ENCODE measurements at regions not wholly inside any gene's neighbourhood (a gene's known extent, or its start where the extent isn't known, plus 50 kb on each side); places are given as distances from the start of the nearest gene placed in this dataset.
"Not testable (repeated sequence)": the region's sequence is repeated elsewhere in the genome, so short reads cannot be mapped to it uniquely, and the experiment has no call there.

DNA sequence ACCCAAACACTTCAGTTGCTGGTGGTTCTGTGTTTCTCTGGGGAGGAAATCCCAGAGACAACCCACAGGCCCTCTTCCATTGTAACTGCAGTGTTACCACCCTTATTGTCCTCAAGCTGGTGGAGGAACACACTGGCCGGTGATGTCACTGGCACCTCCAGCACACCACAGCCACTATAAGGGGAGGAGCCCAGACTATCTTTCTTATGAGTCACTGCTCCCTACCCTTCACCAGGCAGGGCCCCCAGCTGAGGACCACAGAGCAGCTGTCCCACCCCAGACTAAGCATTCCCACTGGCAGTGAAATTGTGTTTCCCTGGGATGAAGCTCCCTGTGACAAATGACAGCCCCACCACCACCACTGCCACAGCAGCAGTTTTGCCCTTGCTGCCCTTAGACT lies 171.8 kb upstream of the FGF16 start:
- Mint-ChIP-seq H3K36me3 (ENCODE audit: insufficient read depth in 2 of 2) (no peaks in the 10 kb centered on the region), H3K4me1 (ENCODE audit: low read depth) (no peaks in the 10 kb centered on the region), H3K27me3 (ENCODE audit: low read depth) (no peaks in the 10 kb centered on the region), H3K9me3 (peaks cover 0 to under 1% of the 10 kb centered on the region in 2 donors), H3K27ac (no peak overlapping the region), H3K4me3 (no peak overlapping the region)
- no peak for ATAC-seq (replicated peaks in 1 of 2)
- no peak for DNase-seq

DNA sequence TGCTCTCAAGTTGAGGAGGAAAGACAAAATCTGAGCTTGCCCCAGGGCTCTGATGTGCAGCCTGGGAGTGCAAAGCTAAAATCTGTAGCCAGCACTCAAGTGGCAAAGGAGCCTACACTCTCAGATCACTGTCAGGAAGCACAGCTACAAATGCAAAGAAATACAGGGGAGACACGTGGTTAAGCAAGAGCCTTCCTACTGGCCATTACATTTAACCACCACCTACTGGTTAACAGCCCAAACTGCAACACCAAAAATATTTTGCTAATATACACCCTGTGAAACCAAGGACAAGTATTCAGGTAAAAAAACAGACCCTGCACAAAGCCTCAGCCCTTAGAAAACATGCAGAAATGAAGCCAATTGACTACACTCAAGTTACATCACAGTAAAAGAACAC lies 170.4 kb upstream of the FGF16 start:
- peaks cover 0 to 2% of the 10 kb centered on the region in 2 donors for H3K36me3 Mint-ChIP-seq (ENCODE audit: insufficient read depth in 2 of 2)
- ATAC-seq (replicated peaks in 1 of 2) (no peak), DNase-seq (no peak)
- H3K27me3 Mint-ChIP-seq (ENCODE audit: low read depth) = no peaks in the 10 kb centered on the region
- H3K27ac Mint-ChIP-seq = no peak overlapping the region
- no peak overlapping the region for H3K4me3 Mint-ChIP-seq
- no peaks in the 10 kb centered on the region for H3K4me1 Mint-ChIP-seq (ENCODE audit: low read depth)
- H3K9me3 Mint-ChIP-seq = peaks cover 2 to 4% of the 10 kb centered on the region in 2 donors

DNA sequence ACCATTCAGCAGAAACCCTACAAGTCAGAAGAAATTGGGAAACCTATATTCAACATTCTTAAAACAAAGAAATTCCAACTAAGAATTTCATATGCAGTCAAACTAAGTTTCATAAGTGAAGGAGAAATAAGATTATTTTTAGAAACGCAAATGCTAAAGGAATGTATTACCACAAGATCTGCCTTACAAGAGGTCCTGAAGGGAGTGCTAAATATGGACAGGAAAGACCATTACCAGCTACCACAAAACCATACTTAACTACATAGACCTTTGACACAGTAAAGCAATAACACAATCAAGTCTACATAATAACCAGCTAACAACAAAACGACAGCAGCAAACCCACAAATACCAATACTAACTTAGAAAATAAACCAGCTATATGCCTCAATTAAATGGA lies 169.3 kb upstream of the FGF16 start:
- Mint-ChIP-seq H3K9me3 (peaks cover 2 to 4% of the 10 kb centered on the region in 2 donors), H3K27ac (no peak overlapping the region), H3K27me3 (ENCODE audit: low read depth) (no peaks in the 10 kb centered on the region), H3K4me1 (ENCODE audit: low read depth) (no peaks in the 10 kb centered on the region), H3K36me3 (ENCODE audit: insufficient read depth in 2 of 2) (peaks cover 0 to 2% of the 10 kb centered on the region in 2 donors), H3K4me3 (no peak overlapping the region)
- ATAC-seq (replicated peaks in 1 of 2) (no peak), DNase-seq (no peak)

DNA sequence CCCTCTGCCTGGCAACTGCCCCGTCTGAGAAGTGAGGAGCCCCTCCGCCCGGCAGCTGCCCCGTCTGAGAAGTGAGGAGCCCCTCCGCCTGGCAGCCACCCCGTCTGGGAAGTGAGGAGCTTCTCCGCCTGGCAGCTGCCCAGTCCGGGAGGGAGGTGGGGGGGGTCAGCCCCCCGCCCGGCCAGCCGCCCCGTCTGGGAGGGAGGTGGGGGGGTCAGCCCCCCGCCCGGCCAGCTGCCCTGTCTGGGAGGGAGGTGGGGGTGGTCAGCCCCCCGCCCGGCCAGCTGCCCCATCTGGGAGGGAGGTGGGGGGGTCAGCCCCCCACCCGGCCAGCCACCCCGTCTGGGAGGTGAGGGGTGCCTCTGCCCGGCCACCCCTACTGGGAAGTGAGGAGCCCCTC lies 167.8 kb upstream of the FGF16 start:
- H3K9me3 Mint-ChIP-seq; H3K36me3 Mint-ChIP-seq (ENCODE audit: insufficient read depth in 2 of 2); H3K4me1 Mint-ChIP-seq (ENCODE audit: low read depth); H3K27me3 Mint-ChIP-seq (ENCODE audit: low read depth); H3K4me3 Mint-ChIP-seq; DNase-seq; ATAC-seq (replicated peaks in 1 of 2); H3K27ac Mint-ChIP-seq: not testable (repeated sequence)

DNA sequence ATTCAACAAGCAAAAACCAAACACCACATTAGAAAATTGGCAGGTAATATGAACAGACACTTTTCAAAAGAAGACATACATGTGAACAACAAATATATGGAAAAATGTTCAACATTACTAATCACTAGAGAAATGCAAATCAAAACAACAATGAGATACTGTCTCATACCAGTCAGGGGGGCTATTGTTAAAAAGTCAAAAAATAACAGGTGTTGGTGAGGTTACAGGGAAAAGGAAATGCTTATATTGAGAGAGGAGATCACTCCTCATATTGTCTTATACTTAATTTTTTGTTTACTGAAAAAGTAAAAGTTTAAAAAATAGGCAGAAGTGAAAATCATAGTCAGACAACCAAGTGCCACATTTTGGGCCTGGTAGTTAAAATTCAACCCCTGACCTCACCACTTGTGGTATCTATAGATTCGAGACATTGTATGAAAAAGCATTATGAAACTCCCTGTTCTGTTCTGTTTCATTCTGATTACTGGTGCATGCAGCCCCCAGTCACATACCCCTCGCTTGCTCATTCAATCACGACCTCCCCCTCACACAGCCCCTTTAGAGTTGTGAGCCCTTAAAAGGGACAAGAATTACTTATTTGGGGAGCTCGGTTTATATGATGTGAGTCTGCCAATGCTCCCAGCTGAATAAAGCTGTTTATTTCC lies 153.7 kb upstream of the FGF16 start:
- DNase-seq = no peak
- no peak for ATAC-seq (replicated peaks in 1 of 2)
- Mint-ChIP-seq H3K4me3 (no peak overlapping the region), H3K36me3 (ENCODE audit: insufficient read depth in 2 of 2) (no peaks in the 10 kb centered on the region), H3K27me3 (ENCODE audit: low read depth) (peaks cover 6% of the 10 kb centered on the region), H3K4me1 (ENCODE audit: low read depth) (no peaks in the 10 kb centered on the region), H3K27ac (no peak overlapping the region), H3K9me3 (peaks cover 2 to 5% of the 10 kb centered on the region in 2 donors)

DNA sequence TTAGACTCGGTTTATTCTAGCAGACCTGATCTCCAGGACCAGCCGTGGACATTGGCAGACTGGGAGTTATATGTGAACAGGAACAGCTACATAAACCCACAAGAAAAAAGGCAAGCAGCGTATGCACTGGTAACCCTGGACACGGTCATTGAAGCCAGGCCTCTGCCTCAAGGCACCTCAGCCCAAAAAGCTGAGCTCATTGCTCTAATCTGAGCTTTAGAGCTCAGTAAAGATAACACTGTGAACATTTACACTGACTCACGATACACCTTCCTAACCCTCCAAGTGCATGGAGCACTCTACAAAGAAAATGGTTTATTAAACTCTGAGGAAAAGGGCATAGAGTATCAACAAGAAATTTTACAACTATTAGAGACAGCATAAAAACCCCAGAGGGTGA lies 148.9 kb upstream of the FGF16 start:
- H3K9me3 Mint-ChIP-seq = peaks cover 2 to 6% of the 10 kb centered on the region in 2 donors
- H3K27me3 Mint-ChIP-seq (ENCODE audit: low read depth) = no peaks in the 10 kb centered on the region
- no peaks in the 10 kb centered on the region for H3K4me1 Mint-ChIP-seq (ENCODE audit: low read depth)
- ATAC-seq (replicated peaks in 1 of 2) (no peak), DNase-seq (no peak)
- H3K36me3 Mint-ChIP-seq (ENCODE audit: insufficient read depth in 2 of 2) = no peaks in the 10 kb centered on the region
- no peak overlapping the region for H3K27ac Mint-ChIP-seq
- no peak overlapping the region for H3K4me3 Mint-ChIP-seq

DNA sequence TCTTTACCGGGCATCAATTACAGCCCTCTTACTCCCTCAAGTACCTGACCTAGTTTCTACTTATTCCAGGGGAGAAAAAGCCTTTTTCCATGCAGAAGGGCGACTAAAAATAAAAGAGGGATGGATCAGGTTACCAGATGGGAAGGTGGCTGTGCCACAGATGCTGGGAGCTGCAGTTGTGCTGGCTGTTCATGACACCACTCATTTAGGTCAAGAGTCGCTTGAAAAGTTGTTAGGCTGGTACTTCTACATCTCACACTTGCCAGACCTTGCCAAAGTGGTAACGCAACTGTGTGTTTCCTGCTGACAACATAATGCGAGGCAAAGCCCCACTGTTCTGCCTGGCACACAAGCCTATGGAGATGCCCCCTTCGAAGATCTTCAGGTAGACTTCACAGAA lies 148.4 kb upstream of the FGF16 start:
- no peaks in the 10 kb centered on the region for H3K36me3 Mint-ChIP-seq (ENCODE audit: insufficient read depth in 2 of 2)
- ATAC-seq (replicated peaks in 1 of 2) = no peak

DNA sequence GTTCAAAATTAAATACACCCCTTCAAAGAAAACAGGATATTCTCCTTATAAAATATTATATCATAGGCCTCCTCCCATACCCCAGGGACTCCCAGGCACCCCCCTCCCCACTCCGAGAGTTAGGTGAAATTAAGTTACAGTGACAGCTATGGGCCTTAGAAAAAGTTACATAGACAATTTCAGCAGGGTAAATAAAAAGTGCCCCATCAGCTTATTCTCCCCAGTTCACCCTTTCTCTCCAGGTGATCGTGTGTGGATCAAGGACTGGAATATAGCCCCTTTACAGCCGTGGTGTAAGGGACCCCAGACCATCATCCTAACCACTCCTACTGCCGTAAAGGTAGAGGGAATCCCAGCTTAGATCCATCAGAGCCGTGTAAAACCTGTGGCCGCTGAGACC lies 147.6 kb upstream of the FGF16 start:
- DNase-seq (no peak), ATAC-seq (replicated peaks in 1 of 2) (no peak)
- Mint-ChIP-seq H3K36me3 (ENCODE audit: insufficient read depth in 2 of 2) (no peaks in the 10 kb centered on the region), H3K4me3 (no peak overlapping the region), H3K4me1 (ENCODE audit: low read depth) (no peaks in the 10 kb centered on the region), H3K27me3 (ENCODE audit: low read depth) (no peaks in the 10 kb centered on the region), H3K27ac (no peak overlapping the region), H3K9me3 (peaks cover 1 to 8% of the 10 kb centered on the region in 2 donors)

More for the DNA sequence above, 148.4 kb upstream of the FGF16 start:
- Mint-ChIP-seq H3K9me3 (peaks cover 2 to 6% of the 10 kb centered on the region in 2 donors), H3K4me3 (no peak overlapping the region), H3K4me1 (ENCODE audit: low read depth) (no peaks in the 10 kb centered on the region), H3K27me3 (ENCODE audit: low read depth) (no peaks in the 10 kb centered on the region), H3K27ac (no peak overlapping the region)
- no peak for DNase-seq

DNA sequence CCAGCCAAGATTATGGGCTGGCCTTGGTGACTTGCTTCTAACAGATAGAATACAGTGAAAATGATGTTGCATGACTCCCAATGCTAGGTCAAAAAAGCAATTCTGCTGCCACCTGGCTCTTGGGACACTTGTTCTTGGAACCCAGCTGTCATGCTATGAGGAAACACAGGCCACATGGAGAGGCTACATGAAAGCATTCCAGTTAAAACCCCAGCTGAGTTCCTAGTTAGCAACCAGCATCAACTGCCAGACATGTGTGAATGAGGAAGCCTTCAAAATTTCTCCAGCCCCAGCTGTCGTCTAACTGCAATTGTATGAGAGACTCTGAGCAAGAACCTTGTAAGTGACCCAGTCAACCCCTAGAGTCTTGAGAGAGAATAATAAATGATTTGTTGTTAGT lies 105.2 kb upstream of the FGF16 start:
- Mint-ChIP-seq H3K27me3 (ENCODE audit: low read depth) (peaks cover 5% of the 10 kb centered on the region), H3K36me3 (ENCODE audit: insufficient read depth in 2 of 2) (no peaks in the 10 kb centered on the region), H3K27ac (no peak overlapping the region), H3K9me3 (no peaks in the 10 kb centered on the region), H3K4me3 (no peak overlapping the region), H3K4me1 (ENCODE audit: low read depth) (no peaks in the 10 kb centered on the region)
- DNase-seq (no peak), ATAC-seq (replicated peaks in 1 of 2) (no peak)

DNA sequence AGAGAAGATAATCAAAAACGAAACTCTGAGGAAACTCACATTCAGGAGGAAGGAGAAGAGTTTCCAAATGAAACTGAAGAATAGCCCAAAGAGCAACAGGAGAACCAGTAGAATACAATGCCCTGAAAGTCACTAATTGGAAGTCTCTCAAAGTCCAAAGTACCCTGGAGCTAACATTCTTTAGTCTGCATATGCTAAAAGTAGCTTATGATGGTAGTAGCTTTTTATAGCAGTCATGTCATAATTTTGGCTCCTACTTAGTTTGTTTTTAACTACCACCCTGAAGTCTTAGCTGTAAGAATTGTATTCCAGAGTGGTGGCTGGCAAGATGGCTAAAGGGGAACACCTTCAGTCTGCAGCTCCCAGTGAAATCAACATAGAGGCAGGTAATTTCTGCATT lies 100.3 kb upstream of the FGF16 start:
- H3K9me3 Mint-ChIP-seq = peaks cover 3 to 7% of the 10 kb centered on the region in 2 donors
- H3K27ac Mint-ChIP-seq = no peak overlapping the region
- no peak overlapping the region for H3K4me3 Mint-ChIP-seq
- DNase-seq (no peak), ATAC-seq (replicated peaks in 1 of 2) (no peak)
- H3K36me3 Mint-ChIP-seq (ENCODE audit: insufficient read depth in 2 of 2) = no peaks in the 10 kb centered on the region
- peaks cover 12% of the 10 kb centered on the region for H3K27me3 Mint-ChIP-seq (ENCODE audit: low read depth)
- H3K4me1 Mint-ChIP-seq (ENCODE audit: low read depth) = no peaks in the 10 kb centered on the region

DNA sequence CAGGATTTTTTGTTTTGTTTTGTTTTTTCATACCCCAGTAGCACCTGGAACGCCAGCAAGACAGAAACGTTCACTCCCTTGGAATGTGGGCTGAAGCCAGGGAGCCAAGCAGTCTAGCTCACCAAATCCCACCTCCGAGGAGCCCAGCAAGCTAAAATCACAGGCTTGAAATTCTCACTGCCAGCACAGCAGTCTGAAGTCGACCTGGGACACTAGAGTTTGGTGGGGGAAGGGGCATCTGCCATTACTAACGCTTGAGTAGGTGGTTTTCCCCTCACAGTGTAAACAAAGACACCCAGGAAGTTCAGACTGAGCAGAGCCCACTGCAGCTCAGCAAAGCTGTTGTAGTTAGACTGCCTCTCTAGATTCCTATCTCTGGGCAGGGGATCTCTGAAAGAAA lies 99.6 kb upstream of the FGF16 start:
- H3K27me3 Mint-ChIP-seq (ENCODE audit: low read depth) = peaks cover 12% of the 10 kb centered on the region
- peaks cover 3 to 7% of the 10 kb centered on the region in 2 donors for H3K9me3 Mint-ChIP-seq
- ATAC-seq (replicated peaks in 1 of 2) (no peak), DNase-seq (no peak)
- H3K4me3 Mint-ChIP-seq = no peak overlapping the region
- H3K27ac Mint-ChIP-seq = no peak overlapping the region
- H3K4me1 Mint-ChIP-seq (ENCODE audit: low read depth) = no peaks in the 10 kb centered on the region
- H3K36me3 Mint-ChIP-seq (ENCODE audit: insufficient read depth in 2 of 2) = no peaks in the 10 kb centered on the region

DNA sequence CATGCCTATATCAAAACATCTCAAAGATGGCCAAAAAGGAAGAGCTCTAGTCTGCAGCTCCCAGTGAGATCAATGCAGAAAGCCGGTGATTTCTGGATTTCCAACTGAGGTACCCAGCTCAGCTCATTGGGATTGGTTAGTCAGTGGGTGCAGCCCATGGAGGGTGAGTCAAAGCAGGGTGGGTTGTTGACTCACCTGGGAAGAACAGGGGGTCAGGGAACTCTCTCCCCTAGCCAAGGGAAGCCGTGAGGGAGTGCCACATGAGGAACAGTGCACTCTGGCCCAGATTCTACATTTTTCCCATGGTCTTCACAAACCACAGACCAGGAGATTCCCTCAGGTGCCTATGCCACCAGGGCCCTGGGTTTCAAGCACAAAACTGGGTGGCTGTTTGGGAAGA lies 57.3 kb upstream of the FGF16 start:
- Mint-ChIP-seq H3K27ac (no peak overlapping the region), H3K4me3 (no peak overlapping the region), H3K4me1 (ENCODE audit: low read depth) (no peaks in the 10 kb centered on the region), H3K36me3 (ENCODE audit: insufficient read depth in 2 of 2) (peaks cover 0 to 4% of the 10 kb centered on the region in 2 donors), H3K27me3 (ENCODE audit: low read depth) (peaks cover 28% of the 10 kb centered on the region), H3K9me3 (peaks cover 3 to 7% of the 10 kb centered on the region in 2 donors)
- no peak for DNase-seq
- ATAC-seq (replicated peaks in 1 of 2) = no peak

DNA sequence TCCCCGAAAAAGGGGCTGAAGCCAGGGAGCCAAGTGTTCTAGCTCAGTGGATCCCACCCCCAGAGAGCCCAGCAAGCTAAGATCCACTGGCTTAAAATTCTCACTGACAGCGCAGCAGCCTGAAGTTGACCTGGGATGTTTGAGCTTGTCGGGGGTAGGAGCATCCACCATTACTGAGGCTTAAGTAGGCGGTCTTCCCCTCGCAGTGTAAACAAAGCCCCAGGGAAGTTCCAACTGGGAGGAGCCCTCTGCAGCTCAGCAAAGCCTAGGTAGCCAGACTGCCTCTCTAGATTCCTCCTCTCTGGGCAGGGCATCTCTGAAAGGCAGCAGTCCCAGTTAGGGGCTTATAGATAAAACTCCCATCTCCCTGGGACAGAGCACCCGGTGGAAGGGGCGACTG lies 56.8 kb upstream of the FGF16 start:
- H3K36me3 Mint-ChIP-seq (ENCODE audit: insufficient read depth in 2 of 2); ATAC-seq (replicated peaks in 1 of 2): not testable (repeated sequence)

DNA sequence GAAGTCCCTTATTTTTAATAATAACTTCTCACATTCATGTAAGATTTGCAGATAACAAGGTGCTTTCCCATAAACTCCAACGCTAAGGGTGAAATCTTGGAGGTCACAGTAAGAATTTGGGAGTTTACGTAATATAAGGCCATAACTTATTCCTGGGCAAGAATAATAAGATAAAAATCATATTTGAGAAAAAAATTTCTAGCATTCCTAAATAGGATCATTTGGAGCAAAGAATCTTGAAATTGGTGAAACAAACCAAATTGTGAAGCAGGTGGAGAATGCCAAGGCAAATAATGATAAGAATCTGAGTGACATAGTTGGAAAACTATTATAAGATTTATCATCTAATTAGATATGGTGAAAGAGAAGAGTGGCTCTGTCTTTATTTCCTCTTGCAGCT lies 50.4 kb upstream of the FGF16 start:
- no peaks in the 10 kb centered on the region for H3K4me1 Mint-ChIP-seq (ENCODE audit: low read depth)
- H3K4me3 Mint-ChIP-seq = no peak overlapping the region
- no peak for ATAC-seq (replicated peaks in 1 of 2)

More for the DNA sequence above, 56.8 kb upstream of the FGF16 start:
- not testable (repeated sequence) for H3K4me1 Mint-ChIP-seq (ENCODE audit: low read depth); H3K9me3 Mint-ChIP-seq; H3K27ac Mint-ChIP-seq; DNase-seq; H3K4me3 Mint-ChIP-seq
- peaks cover 28% of the 10 kb centered on the region for H3K27me3 Mint-ChIP-seq (ENCODE audit: low read depth)

More for the DNA sequence above, 50.4 kb upstream of the FGF16 start:
- Mint-ChIP-seq H3K36me3 (ENCODE audit: insufficient read depth in 2 of 2) (no peaks in the 10 kb centered on the region), H3K27me3 (ENCODE audit: low read depth) (peaks cover 25% of the 10 kb centered on the region), H3K27ac (no peak overlapping the region), H3K9me3 (peaks cover 3 to 6% of the 10 kb centered on the region in 2 donors)
- no peak for DNase-seq
